GM23338 (cell line): ENCODE measurements at regions not wholly inside any gene's neighbourhood (a gene's known extent, or its start where the extent isn't known, plus 50 kb on each side); places are given as distances from the start of the nearest gene placed in this dataset.

Source experiments
- ATAC-seq: fragments of 200-7000 bp; cut with Tn5 transposase; 3 replicates; pipeline ENCODE4 v1.9.1; 2020
- DNase-seq: peaks from one replicate; pipeline ENCODE4 v3.0.0-alpha.2; 2015; ENCODE audit warnings: low spot score
- H2AFZ ChIP-seq: fragments of 200-600 bp; sonication (generic); 2 replicates; pipeline ENCODE4 v1.8.0; 2016; ENCODE audit warnings: antibody characterized with exemption, mild to moderate bottlenecking, moderate library complexity
- H3F3A ChIP-seq: fragments of 200-600 bp; sonication (generic); replicated peaks from 2 replicates; pipeline ENCODE4 v1.8.0; 2017; ENCODE audit warnings: antibody characterized with exemption, mixed run types, low read depth
- H3K27ac ChIP-seq: fragments of 200-600 bp; sonication (generic); 2 replicates; pipeline ENCODE4 v1.6.1; 2016; ENCODE audit warnings: low read depth
- H3K27me3 ChIP-seq: fragments of 200-600 bp; sonication (generic); 2 replicates; pipeline ENCODE4 v1.8.0; 2016; ENCODE audit warnings: mild to moderate bottlenecking, mixed run types, moderate library complexity; ENCODE audit not compliant: insufficient read depth
- H3K36me3 ChIP-seq: fragments of 200-600 bp; sonication (generic); 2 replicates; pipeline ENCODE4 v1.8.0; 2016; ENCODE audit warnings: mild to moderate bottlenecking; ENCODE audit not compliant: insufficient read depth
- H3K4me1 ChIP-seq: fragments of 200-600 bp; sonication (generic); 2 replicates; pipeline ENCODE4 v1.8.0; 2016; ENCODE audit warnings: mild to moderate bottlenecking, moderate library complexity; ENCODE audit not compliant: insufficient read depth
- H3K4me2 ChIP-seq: fragments of 200-600 bp; sonication (generic); 2 replicates; pipeline ENCODE4 v1.7.1; 2017; ENCODE audit warnings: mixed run types
- H3K4me3 ChIP-seq: fragments of 200-600 bp; sonication (generic); 2 replicates; pipeline ENCODE4 v1.6.1; 2016; ENCODE audit warnings: mixed run types
- H3K79me2 ChIP-seq: fragments of 200-600 bp; sonication (generic); replicated peaks from 2 replicates; pipeline ENCODE4 v1.8.0; 2017; ENCODE audit warnings: mild to moderate bottlenecking; ENCODE audit not compliant: insufficient read depth
- H3K9me2 ChIP-seq: fragments of 200-600 bp; sonication (generic); 2 replicates; pipeline ENCODE4 v1.8.0; 2017; ENCODE audit not compliant: insufficient read depth
- H4K20me1 ChIP-seq: fragments of 200-600 bp; sonication (generic); replicated peaks from 2 replicates; pipeline ENCODE4 v1.8.0; 2017; ENCODE audit warnings: mild to moderate bottlenecking; ENCODE audit not compliant: insufficient read depth
- H3K27ac Mint-ChIP-seq: 2 replicates; pipeline ENCODE4 v1.8.0; 2020; ENCODE audit warnings: inconsistent platforms, mild to moderate bottlenecking, moderate library complexity, mixed read lengths
- H3K27me3 Mint-ChIP-seq: 3 replicates; pipeline ENCODE4 v1.8.0; 2022; ENCODE audit warnings: low read depth, mild to moderate bottlenecking, moderate library complexity, mixed read lengths, inconsistent platforms; ENCODE audit not compliant: insufficient read depth, poor library complexity
- H3K36me3 Mint-ChIP-seq: 3 replicates; pipeline ENCODE4 v1.8.0; 2021; ENCODE audit warnings: low read depth, mild to moderate bottlenecking, inconsistent platforms, moderate library complexity, mixed read lengths
- H3K4me1 Mint-ChIP-seq: 3 replicates; pipeline ENCODE4 v1.8.0; 2020; ENCODE audit warnings: mild to moderate bottlenecking, inconsistent platforms, mixed read lengths
- H3K4me3 Mint-ChIP-seq: 3 replicates; pipeline ENCODE4 v1.8.0; 2021; ENCODE audit warnings: moderate library complexity, mild to moderate bottlenecking, inconsistent platforms, mixed read lengths
- H3K9me3 Mint-ChIP-seq: 3 replicates; pipeline ENCODE4 v1.8.0; 2020; ENCODE audit warnings: moderate library complexity, mild to moderate bottlenecking, inconsistent platforms, mixed read lengths
- CREB1 ChIP-seq: fragments of 250-450 bp; sonication (Bioruptor Pico); IDR thresholded peaks from 2 replicates; pipeline ENCODE4 v1.5.0; 2020; ENCODE audit warnings: low read depth, mild to moderate bottlenecking, moderate library complexity
- EZH2 ChIP-seq: fragments of 200-600 bp; sonication (generic); IDR thresholded peaks from one replicate; pipeline ENCODE4 v1.8.0; 2017; ENCODE audit warnings: antibody characterized with exemption, mild to moderate bottlenecking, low read depth; ENCODE audit not compliant: unreplicated experiment
- EZH2phosphoT487 ChIP-seq: fragments of 200-600 bp; sonication (generic); IDR thresholded peaks from one replicate; pipeline ENCODE4 v1.8.1; 2018; ENCODE audit warnings: antibody characterized with exemption; ENCODE audit not compliant: unreplicated experiment
- JUNB ChIP-seq: IDR thresholded peaks from one replicate; pipeline ENCODE4 v1.6.1; 2016; ENCODE audit warnings: antibody characterized with exemption; ENCODE audit not compliant: unreplicated experiment
- NANOG ChIP-seq: IDR thresholded peaks from 2 replicates; pipeline ENCODE4 v1.6.1; 2016; ENCODE audit warnings: antibody characterized with exemption, borderline replicate concordance
- POLR2AphosphoS5 ChIP-seq: IDR thresholded peaks from 2 replicates; pipeline ENCODE4 v1.6.1; 2016; ENCODE audit warnings: antibody characterized with exemption, low read depth
- STAT1 ChIP-seq: IDR thresholded peaks from one replicate; pipeline ENCODE4 v1.6.1; 2016; ENCODE audit warnings: antibody characterized with exemption; ENCODE audit not compliant: unreplicated experiment
- ZNF114 ChIP-seq: fragments of 250-450 bp; sonication (Bioruptor Pico); IDR thresholded peaks from 2 replicates; pipeline ENCODE4 v1.5.0; 2020; ENCODE audit warnings: mild to moderate bottlenecking, moderate library complexity
- ZNF331 ChIP-seq: fragments of 250-450 bp; sonication (Bioruptor Pico); IDR thresholded peaks from 2 replicates; pipeline ENCODE4 v1.5.0; 2020; ENCODE audit warnings: low read depth, mild to moderate bottlenecking, moderate library complexity
- ZNF462 ChIP-seq: fragments of 250-450 bp; sonication (Bioruptor Pico); IDR thresholded peaks from 2 replicates; pipeline ENCODE4 v1.5.0; 2020; ENCODE audit warnings: mild to moderate bottlenecking, moderate library complexity
- TF ChIP-seq, protein P1 (sequence below): IDR thresholded peaks from 2 replicates; pipeline ENCODE4 v1.6.1; 2016; ENCODE audit warnings: antibody characterized with exemption
- TF ChIP-seq, protein P2 (sequence below): IDR thresholded peaks from one replicate; pipeline ENCODE4 v1.6.1; 2018; ENCODE audit warnings: antibody characterized with exemption; ENCODE audit not compliant: unreplicated experiment
- TF ChIP-seq, protein P3 (sequence below), 2 experiments: fragments of 200-600 bp in 1 of 2; sonication (generic) in 1 of 2; conservative IDR thresholded peaks; 2 replicates each; pipeline versions ENCODE4 v1.5.1 to v1.6.1; 2016 to 2017; ENCODE audit warnings: antibody characterized with exemption in 2 of 2, low read depth in 2 of 2, mild to moderate bottlenecking in 2 of 2, moderate library complexity in 1 of 2

DNA sequence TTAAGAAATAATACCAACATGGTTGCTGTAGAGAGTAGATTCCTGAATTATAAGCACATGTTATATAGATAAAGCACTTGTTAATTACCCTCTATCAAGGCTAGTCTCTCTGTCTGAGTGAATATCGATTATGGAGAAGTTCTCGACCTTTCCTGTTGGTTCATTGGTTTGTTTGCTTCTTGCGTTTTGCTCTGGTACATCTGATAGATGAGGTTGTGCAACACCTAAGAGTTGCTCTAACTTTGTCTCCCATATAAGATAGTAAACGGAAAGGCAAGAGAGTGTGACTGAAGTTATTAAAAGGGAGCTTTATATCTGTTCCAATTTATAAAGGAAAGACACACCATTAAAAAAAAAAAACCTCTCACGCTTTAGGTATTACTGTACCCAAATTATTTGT is 69.0 kb downstream of the PYDC2 start:
- ATAC-seq = no peak
- Histone ChIP-seq H3K27ac (no peak overlapping the region), H3K36me3 (no peaks in the 10 kb centered on the region), H3K4me3 (no peak overlapping the region), H3K9me2 (no peaks in the 10 kb centered on the region), H4K20me1 (no peaks in the 10 kb centered on the region), H3K27me3 (no peaks in the 10 kb centered on the region), H3K4me2 (no peak overlapping the region), H2AFZ (no peak overlapping the region), H3K79me2 (no peaks in the 10 kb centered on the region), H3F3A (no peaks in the 10 kb centered on the region), H3K4me1 (no peaks in the 10 kb centered on the region)
- H3K9me3 Mint-ChIP-seq = no peaks in the 10 kb centered on the region
- peaks cover 2% of the 10 kb centered on the region for H3K27me3 Mint-ChIP-seq
- TF ChIP-seq POLR2AphosphoS5 (no peak), EZH2phosphoT487 (no peak), ZNF462 (CRISPR knock-in tag) (no peak), ZNF114 (CRISPR knock-in tag) (no peak), CREB1 (CRISPR knock-in tag) (no peak), NANOG (no peak), ZNF331 (CRISPR knock-in tag) (no peak), JUNB (no peak), STAT1 (no peak), EZH2 (no peak)
- TF ChIP-seq, protein P1, sequence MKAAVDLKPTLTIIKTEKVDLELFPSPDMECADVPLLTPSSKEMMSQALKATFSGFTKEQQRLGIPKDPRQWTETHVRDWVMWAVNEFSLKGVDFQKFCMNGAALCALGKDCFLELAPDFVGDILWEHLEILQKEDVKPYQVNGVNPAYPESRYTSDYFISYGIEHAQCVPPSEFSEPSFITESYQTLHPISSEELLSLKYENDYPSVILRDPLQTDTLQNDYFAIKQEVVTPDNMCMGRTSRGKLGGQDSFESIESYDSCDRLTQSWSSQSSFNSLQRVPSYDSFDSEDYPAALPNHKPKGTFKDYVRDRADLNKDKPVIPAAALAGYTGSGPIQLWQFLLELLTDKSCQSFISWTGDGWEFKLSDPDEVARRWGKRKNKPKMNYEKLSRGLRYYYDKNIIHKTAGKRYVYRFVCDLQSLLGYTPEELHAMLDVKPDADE = no peak
- TF ChIP-seq, protein P2, sequence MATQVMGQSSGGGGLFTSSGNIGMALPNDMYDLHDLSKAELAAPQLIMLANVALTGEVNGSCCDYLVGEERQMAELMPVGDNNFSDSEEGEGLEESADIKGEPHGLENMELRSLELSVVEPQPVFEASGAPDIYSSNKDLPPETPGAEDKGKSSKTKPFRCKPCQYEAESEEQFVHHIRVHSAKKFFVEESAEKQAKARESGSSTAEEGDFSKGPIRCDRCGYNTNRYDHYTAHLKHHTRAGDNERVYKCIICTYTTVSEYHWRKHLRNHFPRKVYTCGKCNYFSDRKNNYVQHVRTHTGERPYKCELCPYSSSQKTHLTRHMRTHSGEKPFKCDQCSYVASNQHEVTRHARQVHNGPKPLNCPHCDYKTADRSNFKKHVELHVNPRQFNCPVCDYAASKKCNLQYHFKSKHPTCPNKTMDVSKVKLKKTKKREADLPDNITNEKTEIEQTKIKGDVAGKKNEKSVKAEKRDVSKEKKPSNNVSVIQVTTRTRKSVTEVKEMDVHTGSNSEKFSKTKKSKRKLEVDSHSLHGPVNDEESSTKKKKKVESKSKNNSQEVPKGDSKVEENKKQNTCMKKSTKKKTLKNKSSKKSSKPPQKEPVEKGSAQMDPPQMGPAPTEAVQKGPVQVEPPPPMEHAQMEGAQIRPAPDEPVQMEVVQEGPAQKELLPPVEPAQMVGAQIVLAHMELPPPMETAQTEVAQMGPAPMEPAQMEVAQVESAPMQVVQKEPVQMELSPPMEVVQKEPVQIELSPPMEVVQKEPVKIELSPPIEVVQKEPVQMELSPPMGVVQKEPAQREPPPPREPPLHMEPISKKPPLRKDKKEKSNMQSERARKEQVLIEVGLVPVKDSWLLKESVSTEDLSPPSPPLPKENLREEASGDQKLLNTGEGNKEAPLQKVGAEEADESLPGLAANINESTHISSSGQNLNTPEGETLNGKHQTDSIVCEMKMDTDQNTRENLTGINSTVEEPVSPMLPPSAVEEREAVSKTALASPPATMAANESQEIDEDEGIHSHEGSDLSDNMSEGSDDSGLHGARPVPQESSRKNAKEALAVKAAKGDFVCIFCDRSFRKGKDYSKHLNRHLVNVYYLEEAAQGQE = no peak
- TF ChIP-seq, protein P3, sequence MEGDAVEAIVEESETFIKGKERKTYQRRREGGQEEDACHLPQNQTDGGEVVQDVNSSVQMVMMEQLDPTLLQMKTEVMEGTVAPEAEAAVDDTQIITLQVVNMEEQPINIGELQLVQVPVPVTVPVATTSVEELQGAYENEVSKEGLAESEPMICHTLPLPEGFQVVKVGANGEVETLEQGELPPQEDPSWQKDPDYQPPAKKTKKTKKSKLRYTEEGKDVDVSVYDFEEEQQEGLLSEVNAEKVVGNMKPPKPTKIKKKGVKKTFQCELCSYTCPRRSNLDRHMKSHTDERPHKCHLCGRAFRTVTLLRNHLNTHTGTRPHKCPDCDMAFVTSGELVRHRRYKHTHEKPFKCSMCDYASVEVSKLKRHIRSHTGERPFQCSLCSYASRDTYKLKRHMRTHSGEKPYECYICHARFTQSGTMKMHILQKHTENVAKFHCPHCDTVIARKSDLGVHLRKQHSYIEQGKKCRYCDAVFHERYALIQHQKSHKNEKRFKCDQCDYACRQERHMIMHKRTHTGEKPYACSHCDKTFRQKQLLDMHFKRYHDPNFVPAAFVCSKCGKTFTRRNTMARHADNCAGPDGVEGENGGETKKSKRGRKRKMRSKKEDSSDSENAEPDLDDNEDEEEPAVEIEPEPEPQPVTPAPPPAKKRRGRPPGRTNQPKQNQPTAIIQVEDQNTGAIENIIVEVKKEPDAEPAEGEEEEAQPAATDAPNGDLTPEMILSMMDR (conservative IDR thresholded peaks at IDR 0.05; ENCODE audit: low read depth in 2 of 2) = no peak
- DNase-seq = no peak
- no peaks in the 10 kb centered on the region for H3K36me3 Mint-ChIP-seq
- no peak overlapping the region for H3K4me3 Mint-ChIP-seq
- H3K27ac Mint-ChIP-seq = no peak overlapping the region
- H3K4me1 Mint-ChIP-seq = no peaks in the 10 kb centered on the region
